ENCODE measurements at regions not wholly inside any gene's neighbourhood (a gene's known extent, or its start where the extent isn't known, plus 50 kb on each side); places are given as distances from the start of the nearest gene placed in this dataset.

DNA sequence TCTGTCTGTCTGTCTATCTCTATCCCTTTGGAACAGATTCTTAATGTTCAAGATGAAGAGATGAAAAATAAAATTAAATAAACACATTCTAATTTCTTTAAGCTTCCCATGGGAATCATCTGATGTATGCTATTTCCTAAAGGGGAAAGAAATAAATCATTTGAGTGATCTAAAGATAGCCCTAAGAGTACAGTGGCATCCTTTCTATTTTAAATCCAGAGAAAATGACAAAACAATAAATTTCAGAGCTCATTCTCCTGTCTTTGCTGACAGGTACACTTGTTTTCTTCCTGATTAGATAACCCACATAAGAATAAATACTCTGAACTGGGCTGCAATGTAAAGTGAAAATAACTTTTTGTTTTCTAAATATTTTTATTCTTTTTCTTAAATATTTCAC lies 550.4 kb downstream of the JRKL start:
- Mint-ChIP-seq H3K4me1 (no peaks in the 10 kb centered on the region), H3K36me3 (ENCODE audit: low read depth) (no peaks in the 10 kb centered on the region), H3K27me3 (ENCODE audit: insufficient read depth, low read depth, poor library complexity) (no peaks in the 10 kb centered on the region), H3K4me3 (no peak overlapping the region), H3K27ac (no peak overlapping the region), H3K9me3 (no peaks in the 10 kb centered on the region)
- Histone ChIP-seq H3K79me2 (replicated peaks; ENCODE audit: insufficient read depth) (no peaks in the 10 kb centered on the region), H3K9me2 (ENCODE audit: insufficient read depth) (no peaks in the 10 kb centered on the region), H3K4me2 (no peak overlapping the region), H4K20me1 (replicated peaks; ENCODE audit: insufficient read depth) (no peaks in the 10 kb centered on the region), H3K4me1 (ENCODE audit: insufficient read depth) (no peaks in the 10 kb centered on the region), H3K4me3 (no peak overlapping the region), H2AFZ (no peak overlapping the region), H3K27me3 (ENCODE audit: insufficient read depth) (no peaks in the 10 kb centered on the region), H3K36me3 (ENCODE audit: insufficient read depth) (no peaks in the 10 kb centered on the region), H3K27ac (ENCODE audit: low read depth) (no peak overlapping the region), H3F3A (replicated peaks; ENCODE audit: low read depth) (no peaks in the 10 kb centered on the region)
- TF ChIP-seq ZNF462 (CRISPR knock-in tag; IDR thresholded peaks at IDR 0.05) (no peak), REST (IDR thresholded peaks at IDR 0.05; ENCODE audit: unreplicated experiment) (no peak), EZH2 (IDR thresholded peaks at IDR 0.05; ENCODE audit: low read depth, unreplicated experiment) (no peak), POLR2AphosphoS5 (IDR thresholded peaks at IDR 0.05; ENCODE audit: low read depth) (no peak), NANOG (IDR thresholded peaks at IDR 0.05; ENCODE audit: borderline replicate concordance) (no peak), CREB1 (CRISPR knock-in tag; IDR thresholded peaks at IDR 0.05; ENCODE audit: low read depth) (no peak)
- DNase-seq (ENCODE audit: low spot score) (no peak), ATAC-seq (no peak)

All from GM23338 (cell line).